ENCODE measurements at regions not wholly inside any gene's neighbourhood (a gene's known extent, or its start where the extent isn't known, plus 50 kb on each side); places are given as distances from the start of the nearest gene placed in this dataset.

- DNase-seq (ENCODE audit: low read depth in 2 of 2): no peak
Measured at GRCh38 chrX:39852491-39852890, 245.3 kb downstream of the BCOR start.

GRCh38 chrX:39853417-39854030 lies 244.2 kb downstream of the BCOR start:
- DNase-seq (ENCODE audit: low read depth in 2 of 2): no peak

DNA sequence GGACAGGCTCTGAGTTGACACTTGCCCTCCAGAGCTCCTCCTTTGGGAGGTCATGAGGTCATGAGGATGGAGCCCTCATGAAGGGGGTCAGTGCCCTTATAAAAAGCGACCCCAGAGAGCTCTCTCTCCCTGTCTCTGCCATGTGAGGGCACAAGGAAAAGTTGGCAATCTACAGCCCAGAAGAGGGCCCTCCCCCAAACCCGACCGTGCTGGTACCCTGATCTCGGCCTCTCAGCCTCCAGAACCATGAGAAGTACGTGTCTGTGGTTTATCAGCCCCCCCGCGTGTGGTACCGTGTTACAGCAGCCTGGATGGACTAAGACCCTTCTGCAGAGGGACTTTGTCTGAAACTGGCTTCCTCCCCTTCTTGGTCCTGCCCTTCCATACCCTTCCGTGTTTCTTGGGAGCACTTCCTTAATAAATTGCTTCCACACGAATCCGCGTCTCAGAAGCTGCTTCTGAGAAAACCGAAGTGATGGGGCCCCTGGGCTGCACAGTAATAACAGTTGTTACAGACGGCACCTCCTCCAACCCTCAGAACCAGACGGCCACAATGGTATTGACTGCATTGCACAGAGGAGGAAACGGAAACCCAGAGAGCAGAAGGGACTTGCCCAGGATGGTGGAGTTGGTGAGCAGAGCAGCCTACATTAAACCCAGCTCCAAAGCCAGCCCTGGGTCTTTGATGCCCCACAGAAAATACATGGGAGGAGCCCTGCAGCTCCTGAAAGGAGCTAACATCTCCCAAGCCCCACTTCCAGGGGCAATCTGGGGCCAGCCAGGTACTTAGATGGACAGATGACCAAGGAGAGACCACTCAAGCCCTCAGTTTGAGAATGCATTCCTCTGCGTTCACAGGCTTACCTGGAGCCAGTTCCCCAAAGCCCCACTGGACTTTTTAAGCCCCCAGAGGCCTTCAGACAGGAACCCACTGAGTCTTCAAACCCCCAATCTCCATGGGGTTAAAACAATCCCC lies 242.7 kb downstream of the BCOR start:
- DNase-seq (ENCODE audit: low read depth in 2 of 2): peak; percentile 39 to 70

GRCh38 chrX:39855748-39856129 lies 242.0 kb downstream of the BCOR start:
- DNase-seq (ENCODE audit: low read depth in 2 of 2): peak; percentile 57 to 71

DNA sequence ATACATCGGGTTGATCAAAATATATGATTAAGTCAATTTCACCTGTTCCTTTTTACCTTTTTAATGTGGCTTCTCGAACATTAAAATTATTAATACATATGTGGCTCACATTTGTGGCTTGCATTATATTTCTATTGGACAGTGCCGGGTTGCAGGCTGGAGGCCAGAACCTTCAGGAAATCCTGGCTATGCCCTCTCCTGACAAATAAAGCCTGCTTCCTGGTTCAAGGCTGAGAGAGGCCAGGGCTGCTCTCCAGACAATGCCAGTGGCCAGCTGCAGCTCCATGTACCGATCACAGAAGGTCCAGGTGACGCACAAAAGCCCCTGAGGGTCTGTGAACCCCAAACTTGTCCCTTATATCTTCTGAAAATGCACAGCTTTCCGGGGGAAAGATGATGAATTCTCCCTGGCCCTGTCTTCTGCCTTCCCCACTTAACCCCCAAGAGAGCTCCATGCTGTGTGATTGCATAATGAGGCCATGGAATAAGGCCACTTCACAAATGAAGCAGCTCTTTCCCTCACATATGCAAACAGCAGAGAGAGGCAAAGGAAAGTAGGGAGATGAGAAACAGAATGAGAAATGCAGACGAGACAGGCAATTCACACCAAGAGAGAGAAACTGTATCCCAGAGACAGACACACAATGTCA lies 241.2 kb downstream of the BCOR start:
- no peak for DNase-seq (ENCODE audit: low read depth in 2 of 2)

GRCh38 chrX:39857780-39858179 lies 240.0 kb downstream of the BCOR start:
- no peak for DNase-seq (ENCODE audit: low read depth in 2 of 2)

- DNase-seq (ENCODE audit: low read depth in 2 of 2): peak; percentile 72 to 76
Measured at GRCh38 chrX:39859991-39860861, 237.5 kb downstream of the BCOR start.

- no peak for DNase-seq (ENCODE audit: low read depth in 2 of 2)
Measured at GRCh38 chrX:39862963-39863362, 234.8 kb downstream of the BCOR start.

DNA sequence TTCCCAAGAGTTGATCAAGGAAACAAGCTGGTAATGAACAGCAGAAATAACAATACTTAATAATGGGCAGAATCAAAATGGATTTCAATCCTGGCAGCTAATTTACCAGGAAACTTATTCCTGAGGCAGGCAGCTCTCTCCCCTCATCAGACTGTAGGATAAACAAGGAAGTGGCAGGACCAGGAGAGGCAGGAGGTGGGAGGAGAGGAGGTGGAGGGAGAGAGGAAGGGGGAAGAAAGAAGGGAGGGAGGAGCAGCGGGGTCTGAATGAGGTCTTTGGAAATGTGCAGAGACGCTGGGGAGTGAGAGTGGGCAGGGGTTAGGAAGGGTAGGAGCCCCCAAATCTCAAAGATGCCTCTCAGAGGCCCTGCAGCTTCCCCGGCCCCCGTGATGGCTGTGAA lies 231.5 kb downstream of the BCOR start:
- DNase-seq (ENCODE audit: low read depth in 2 of 2): no peak

GRCh38 chrX:39869846-39870601 lies 227.7 kb downstream of the BCOR start:
- DNase-seq (ENCODE audit: low read depth in 2 of 2): peak; percentile 49 to 61

DNA sequence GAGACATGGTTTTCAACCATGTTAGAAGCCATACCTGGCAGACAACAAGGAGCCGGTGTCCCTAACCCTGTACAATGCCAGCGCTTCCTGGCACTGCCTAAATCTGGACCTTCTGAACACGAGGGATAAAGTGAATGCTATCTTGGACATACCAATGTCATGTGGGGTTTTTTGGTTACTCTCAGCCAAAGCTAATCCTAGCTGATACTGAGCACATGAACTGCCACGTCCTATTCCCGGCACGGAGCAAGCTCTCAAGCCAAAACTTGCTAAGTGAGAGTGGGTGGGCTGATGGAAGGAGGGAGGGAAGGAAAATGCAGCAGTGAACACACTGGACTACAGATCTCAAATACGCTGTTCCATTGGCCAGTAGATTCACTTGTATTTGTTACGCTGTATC lies 226.1 kb downstream of the BCOR start:
- no peak for DNase-seq (ENCODE audit: low read depth in 2 of 2)

DNA sequence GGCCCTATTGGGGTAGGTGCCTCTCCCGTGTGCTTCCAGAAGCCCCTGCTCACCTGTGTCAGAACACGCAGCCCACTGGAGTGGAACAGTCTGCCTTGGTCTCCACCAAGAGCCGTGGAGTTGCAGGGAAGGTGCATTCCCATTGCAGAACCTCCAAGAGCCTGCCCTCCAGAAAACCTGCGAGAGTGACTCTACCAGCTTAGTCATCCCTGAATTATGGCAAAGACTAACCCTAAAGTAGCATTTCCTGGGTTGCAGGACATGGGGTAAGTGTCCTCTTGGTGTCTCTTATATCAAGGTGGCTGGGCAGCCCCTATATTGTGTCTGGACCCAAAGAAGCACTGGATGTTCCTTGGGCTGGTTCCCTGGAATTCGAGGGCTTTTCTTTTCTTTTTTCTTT lies 224.6 kb downstream of the BCOR start:
- no peak for DNase-seq (ENCODE audit: low read depth in 2 of 2)

DNA sequence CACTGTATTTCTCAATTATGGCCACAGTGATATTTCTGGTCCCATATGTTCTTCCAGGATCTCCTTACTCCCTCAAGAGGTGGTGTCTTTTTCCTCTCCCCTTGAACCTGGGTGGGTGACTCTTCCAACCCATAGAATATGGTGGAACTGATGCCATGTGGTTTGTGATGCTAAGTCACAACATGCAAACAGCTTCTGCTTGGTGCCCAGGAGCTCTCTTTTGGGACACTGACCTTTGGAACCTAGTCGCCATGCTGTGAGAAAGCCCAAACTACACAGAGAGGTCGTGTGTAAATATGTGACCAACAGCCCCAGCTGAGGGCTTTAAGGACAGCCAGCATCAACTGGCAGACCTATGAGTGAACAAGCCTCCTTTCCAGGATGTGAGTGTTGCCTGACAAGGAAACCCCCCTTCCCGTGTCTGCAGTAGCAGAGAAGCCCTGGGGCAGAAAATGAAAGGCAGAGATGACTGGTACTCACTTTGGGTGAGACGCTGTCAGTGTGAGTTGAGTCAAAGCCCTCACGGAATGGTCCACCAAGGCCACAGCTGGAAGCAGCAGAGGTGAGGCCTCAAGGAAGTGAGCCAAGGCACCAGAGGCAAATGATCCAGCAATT lies 223.4 kb downstream of the BCOR start:
- peak; percentile 35 to 65 for DNase-seq (ENCODE audit: low read depth in 2 of 2)

DNA sequence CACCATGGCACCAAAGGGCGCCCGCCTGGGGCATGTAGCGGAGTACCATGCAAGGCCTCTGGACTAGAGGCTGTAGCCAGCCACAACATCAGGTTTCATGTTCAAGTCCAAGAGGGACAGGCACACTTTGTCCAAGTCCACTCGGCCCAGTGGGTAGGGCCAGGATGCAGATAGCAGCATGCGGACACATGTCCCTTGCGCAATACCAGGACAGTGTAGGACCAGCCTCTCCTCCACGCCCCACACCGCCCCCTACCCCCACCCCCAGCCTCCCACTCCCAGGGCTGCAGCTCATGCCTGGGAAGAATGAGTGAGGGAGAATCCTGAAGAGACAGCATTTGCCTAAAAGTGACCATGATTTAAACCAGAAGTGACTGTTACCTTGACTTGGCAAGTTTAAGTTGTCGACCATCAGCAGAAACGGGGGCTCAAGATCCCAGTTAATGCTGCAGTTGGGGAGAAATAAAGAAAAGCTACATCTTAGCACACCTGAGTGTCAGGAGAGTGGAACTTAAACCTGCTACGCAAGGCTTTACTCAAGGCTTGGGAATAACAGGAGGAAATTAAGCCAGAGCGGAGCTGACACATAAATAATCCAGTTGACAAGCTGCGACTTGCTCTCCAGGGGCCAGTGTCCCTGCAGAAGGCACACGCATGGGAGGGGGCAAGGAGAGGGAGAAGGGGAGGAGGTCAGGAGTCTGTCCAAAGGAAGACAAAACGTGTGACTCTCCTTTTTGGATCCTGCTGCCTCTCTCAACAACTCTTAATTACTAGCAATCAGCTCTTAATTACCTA lies 221.7 kb downstream of the BCOR start:
- no peak for DNase-seq (ENCODE audit: low read depth in 2 of 2)

DNA sequence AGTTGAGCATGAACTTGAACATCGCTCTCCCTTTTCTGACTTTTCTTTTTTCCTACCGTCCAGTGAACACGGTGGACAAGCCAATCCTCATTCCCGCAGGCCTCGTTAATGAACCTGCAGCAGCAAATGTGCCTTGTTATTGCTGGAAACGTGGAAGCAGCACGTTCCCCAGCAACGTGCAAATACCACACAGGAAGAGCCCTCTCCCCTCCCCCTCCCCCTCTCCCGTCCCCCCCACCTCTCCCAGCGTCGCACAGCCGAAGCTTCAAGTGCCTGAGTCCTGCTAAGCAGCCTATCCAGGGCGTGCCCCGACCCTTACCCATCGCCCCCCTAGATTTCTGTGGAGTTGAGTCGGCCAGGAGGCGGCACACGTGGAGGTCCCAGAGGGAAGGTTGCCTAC lies 219.9 kb downstream of the BCOR start:
- no peak for DNase-seq (ENCODE audit: low read depth in 2 of 2)

DNA sequence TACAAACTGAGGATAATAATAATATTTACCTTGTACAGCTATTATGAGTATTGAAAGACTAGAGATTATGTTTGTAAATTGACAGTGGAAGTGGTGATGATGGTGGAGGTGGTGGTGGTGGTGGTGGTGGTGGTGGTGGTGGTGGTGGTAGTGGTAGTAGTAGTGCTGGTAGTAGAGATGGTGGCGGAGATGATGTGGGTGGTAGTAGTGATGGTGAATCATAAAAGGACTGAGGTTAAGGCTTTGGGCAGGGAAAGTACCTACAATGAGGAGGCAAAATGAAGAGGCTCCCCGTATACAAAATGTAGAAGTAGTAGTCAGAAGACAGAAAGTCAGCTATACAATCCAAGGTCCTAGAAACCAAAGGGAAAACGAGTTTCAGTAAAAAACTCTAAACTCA lies 214.1 kb downstream of the BCOR start:
- peak in 1 of 2 donors; percentile 43 for DNase-seq (ENCODE audit: low read depth in 2 of 2)

GRCh38 chrX:39886282-39886681 lies 211.5 kb downstream of the BCOR start:
- DNase-seq (ENCODE audit: low read depth in 2 of 2): no peak

GRCh38 chrX:39888730-39889129 lies 209.0 kb downstream of the BCOR start:
- DNase-seq (ENCODE audit: low read depth in 2 of 2): no peak

GRCh38 chrX:39889704-39890103 lies 208.1 kb downstream of the BCOR start:
- DNase-seq (ENCODE audit: low read depth in 2 of 2): no peak

- DNase-seq (ENCODE audit: low read depth in 2 of 2): no peak
Measured at GRCh38 chrX:39890807-39891206, 207.0 kb downstream of the BCOR start.

All from activated CD4-positive, alpha-beta T cell treated with anti-CD3 and anti-CD28 coated beads for 24 hours (primary cell).